ENCODE measurements at regions not wholly inside any gene's neighbourhood (a gene's known extent, or its start where the extent isn't known, plus 50 kb on each side); places are given as distances from the start of the nearest gene placed in this dataset.

GRCh38 chr1:187091666-187092065 is 262.9 kb downstream of the PLA2G4A start:
- no peak for DNase-seq

DNA sequence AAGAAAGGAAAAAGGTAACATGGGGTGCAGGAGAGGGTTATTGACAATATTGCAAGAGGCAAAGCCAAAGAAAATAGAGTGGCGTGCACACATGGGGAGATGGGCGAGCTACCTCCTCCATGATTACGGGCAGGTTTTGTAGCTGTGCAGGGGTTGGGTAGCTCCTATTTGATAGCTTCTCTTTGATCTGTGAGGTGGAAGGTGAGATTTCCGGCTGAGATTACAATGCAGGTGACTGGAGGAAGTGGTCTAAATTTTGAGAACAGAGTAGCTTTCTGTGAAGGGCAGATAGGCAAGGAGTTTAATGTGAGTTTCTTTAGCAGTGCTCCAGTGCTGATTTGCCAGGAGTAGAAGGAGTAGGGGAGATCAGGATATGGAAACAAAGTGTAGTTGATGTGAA is 263.4 kb downstream of the PLA2G4A start:
- DNase-seq = no peak

GRCh38 chr1:187096689-187097088 is 267.9 kb downstream of the PLA2G4A start:
- no peak for DNase-seq

DNA sequence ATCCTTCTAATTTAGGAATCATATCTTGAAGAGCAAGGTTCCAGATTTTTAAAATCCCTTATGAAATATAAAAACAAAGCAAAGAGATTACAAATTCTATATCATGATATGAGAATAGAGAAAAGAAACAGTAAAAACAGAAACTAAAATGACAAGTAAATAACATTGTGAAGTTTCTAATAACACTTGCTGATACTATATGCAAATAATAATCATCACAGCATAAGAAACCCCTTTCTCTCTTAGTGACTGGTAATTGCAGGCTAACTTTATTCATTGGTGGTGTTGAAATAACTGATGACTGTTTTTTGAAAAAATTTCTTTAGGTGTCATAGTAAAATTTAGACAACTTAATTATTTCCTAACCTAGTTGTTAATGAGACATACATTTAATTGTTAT is 281.6 kb downstream of the PLA2G4A start:
- no peak for DNase-seq

GRCh38 chr1:187114792-187115191 is 286.0 kb downstream of the PLA2G4A start:
- DNase-seq = no peak

DNA sequence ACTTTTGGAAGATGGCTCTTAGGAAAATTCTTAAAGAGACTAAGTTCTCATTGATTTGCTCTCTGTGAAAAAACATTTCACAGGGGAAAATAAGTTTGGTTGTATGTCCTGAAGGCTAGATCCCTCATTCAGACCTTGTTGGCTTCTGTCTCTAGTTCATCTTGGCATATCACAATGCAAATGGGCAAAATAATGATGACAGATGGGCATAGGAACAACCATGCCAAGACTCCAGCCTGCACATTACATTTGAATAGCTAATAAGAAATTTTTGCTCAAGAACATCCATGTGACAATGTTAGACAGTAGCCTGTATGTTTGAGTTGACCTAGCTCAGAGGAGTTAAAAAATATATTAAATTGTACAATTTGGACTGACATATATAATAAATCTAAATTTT is 292.9 kb downstream of the PLA2G4A start:
- no peak for DNase-seq

DNA sequence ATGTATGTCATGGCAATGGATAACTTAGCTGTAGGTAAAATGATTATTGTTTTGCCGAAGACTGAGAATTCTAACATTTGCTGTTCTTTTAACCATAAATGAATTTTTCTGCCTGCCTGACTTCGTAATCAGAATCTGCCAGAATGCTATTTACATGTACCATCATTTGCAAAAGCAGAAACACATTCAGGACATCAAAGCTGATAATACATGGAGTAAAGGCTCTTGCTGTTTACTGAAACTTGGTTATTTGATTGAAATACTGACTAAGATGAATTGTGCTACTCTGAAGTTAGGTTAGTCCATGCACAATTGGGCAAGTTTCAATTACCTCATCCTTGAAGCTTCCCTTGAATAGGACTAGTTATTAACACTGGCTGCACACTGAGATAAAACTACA is 293.8 kb downstream of the PLA2G4A start:
- DNase-seq = no peak

GRCh38 chr1:187129132-187129531 is 300.4 kb downstream of the PLA2G4A start:
- DNase-seq = no peak

DNA sequence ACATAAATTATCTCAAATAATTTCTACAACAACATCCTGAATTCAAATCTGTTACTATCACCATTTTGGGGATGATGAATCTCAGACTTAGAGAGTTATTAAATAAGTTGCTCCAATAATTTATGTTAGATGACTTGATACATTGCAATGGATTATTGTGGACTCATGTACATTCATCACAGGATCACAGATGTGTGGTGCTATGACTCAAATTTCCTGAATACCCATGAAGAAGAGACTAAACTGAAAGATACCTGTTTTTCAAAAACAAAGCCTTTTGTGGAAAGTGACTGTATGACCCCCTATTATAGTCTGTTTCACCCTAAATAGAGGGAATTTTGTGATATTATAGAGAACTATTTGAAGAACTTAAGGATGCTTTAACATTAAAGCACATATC is 315.0 kb downstream of the PLA2G4A start:
- no peak for DNase-seq

DNA sequence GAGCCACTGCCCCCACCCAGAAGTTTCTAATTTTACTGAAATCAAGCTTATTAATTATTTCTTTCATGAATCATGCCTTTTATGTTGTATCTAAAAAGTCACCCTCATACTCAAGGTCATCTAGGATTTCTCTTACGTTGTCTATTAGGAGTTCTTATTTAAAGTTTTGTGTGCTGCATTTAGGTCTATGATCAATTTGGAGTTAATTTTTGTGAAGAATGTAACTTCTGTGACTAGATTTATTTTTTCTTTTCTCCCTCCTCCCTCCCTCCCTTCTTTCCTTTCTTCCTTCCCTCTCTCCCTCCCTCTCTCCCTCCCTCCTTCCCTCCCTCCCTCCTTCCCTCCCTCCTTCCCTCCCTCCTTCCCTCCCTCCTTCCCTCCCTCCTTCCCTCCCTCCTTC is 317.6 kb downstream of the PLA2G4A start:
- DNase-seq = no peak

DNA sequence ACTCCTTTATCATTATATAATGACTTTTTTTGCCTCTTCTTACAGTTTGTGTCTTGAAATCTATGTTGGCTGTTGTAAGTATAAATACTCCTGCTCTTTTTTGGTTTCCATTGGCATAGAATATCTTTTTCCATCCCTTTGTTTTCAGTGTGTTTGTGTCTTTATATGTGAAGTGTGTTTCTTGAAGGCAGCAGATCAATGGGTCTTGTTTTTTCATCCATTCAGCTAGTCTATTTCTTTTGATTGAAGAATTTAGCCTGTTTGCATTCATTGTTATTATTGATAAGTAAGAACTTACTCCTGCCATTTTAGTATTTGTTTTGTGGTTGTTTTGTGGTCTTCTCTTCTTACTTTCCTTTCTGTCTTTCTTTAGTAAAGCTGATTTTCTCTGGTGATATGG is 322.8 kb downstream of the PLA2G4A start:
- no peak for DNase-seq

- no peak for DNase-seq
Measured at GRCh38 chr1:187153047-187153446, 324.3 kb downstream of the PLA2G4A start.

DNA sequence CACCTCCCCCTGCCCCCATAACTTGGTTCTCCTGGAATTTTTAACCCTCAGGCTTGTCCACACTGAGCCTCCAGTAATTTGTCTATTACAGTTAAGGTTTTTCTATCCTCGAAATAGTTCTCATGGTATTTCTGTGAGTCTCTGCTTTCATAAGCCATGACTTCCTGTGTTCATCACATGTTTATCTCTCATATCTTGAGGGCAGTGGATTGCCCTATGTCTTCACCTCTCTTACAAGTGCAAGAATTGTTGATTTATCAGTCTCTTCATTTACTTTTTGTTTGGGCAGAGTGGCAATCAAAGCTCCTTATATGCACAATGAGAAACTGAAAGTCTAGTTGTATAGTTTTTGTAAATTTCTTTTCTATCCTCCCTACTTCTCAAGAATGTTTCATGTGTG is 328.4 kb downstream of the PLA2G4A start:
- no peak for DNase-seq

DNA sequence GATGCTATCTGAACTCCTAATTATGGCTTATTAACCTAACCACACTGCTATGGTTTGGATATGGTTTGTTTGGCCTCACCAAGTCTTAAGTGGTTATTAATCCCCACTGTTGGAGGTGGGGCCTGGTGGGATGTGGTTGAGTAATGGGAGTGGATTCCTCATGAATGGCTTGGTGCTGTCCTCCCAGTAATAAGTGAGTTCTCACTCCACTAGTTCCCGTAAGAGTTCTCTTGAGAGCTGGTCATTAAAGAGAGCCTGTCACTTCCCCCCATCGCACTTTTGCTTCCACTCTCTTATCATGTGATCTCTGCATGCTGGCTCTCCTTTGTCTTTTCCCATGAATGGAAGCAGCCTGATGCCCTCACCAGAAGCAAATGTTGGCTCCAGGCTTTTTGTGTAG is 328.8 kb downstream of the PLA2G4A start:
- no peak for DNase-seq

GRCh38 chr1:187167555-187167954 is 338.8 kb downstream of the PLA2G4A start:
- DNase-seq = no peak

GRCh38 chr1:187168297-187168696 is 339.5 kb downstream of the PLA2G4A start:
- DNase-seq = no peak

- no peak for DNase-seq
Measured at GRCh38 chr1:187185389-187185788, 356.6 kb downstream of the PLA2G4A start.

GRCh38 chr1:187197685-187198084 is 368.9 kb downstream of the PLA2G4A start:
- no peak for DNase-seq

GRCh38 chr1:187203257-187203656 is 374.5 kb downstream of the PLA2G4A start:
- DNase-seq = no peak

- no peak for DNase-seq
Measured at GRCh38 chr1:187212377-187212776, 383.6 kb downstream of the PLA2G4A start.

- DNase-seq = no peak
Measured at GRCh38 chr1:187226396-187226795, 397.6 kb downstream of the PLA2G4A start.

GRCh38 chr1:187228790-187229189 is 400.0 kb downstream of the PLA2G4A start:
- DNase-seq = no peak

DNA sequence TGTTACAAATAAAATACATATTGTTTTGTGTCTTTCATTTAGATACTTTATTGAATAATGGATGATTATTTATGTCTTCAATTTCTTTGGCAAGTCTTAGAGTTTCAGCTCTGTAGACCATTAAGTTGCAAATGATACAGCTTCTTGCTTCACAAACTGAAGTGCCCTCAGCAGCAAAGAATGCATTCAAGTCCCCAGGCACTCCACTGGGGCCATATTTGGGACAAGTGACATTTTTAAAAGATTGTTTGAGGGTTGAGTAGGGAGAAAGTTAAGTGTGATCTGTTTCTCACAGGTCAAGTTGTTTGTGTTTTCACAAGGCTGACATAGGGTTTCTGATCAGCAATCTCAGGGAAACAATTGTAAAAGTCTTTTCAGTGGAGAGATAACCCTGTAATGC is 400.7 kb downstream of the PLA2G4A start:
- no peak for DNase-seq

- no peak for DNase-seq
Measured at GRCh38 chr1:187234706-187235105, 406.0 kb downstream of the PLA2G4A start.

DNA sequence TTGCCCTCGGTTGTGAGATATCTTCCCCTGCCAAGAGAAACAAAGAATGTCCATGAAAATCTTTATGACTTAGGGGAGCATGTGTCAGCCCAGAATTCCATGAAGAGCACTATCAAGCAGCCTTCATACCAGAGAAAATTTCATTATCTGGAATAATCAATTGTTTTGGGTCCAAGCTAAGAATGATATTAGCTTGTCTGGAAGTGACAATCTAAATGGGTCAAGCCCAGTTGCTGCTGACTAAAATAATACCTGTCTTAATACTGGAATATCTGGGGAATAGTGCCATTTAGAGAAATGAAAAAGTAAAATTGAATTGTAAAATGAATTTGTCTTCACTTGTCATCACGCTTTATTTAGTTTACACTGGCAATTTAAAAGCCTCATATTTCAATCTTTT is 407.4 kb downstream of the PLA2G4A start:
- DNase-seq = no peak

- DNase-seq = no peak
Measured at GRCh38 chr1:187236676-187237075, 407.9 kb downstream of the PLA2G4A start.

Measured in activated CD4-positive, alpha-beta T cell treated with anti-CD3 and anti-CD28 coated beads, Interleukin-2, amount 50 U/mL, for 48 hours (primary cell).